ENCODE measurements at regions not wholly inside any gene's neighbourhood (a gene's known extent, or its start where the extent isn't known, plus 50 kb on each side); places are given as distances from the start of the nearest gene placed in this dataset.
A peak's percentile ranks its signal among the peaks of the same experiment; 100 is the strongest.

- peak in 3 of 8 experiments; percentile 15 to 36 (median 23) for ATAC-seq (replicated peaks in 6 of 8)
- Histone ChIP-seq H3K4me3 (no peak overlapping the region), H3K27ac (no peak overlapping the region), H3K4me1 (replicated peaks in 1 of 2) (peaks cover under 1 to 3% of the 10 kb centered on the region in 2 donors)
- in situ Hi-C loops (cut with MboI; ENCODE audit: low pct_unique_long_range_greater_than_20kb in 2 of 9, low sequenced_read_pairs in 9 of 9, unreplicated experiment in 9 of 9) = loop anchor here in 3 of 9 experiments (25.0 kb wide), 3 partner anchors 243 to 493 kb away; no protein-coding TSS in a partner anchor
- WGBS, 10 experiments = 0 to 87% (median 70%) methylated on average over 1 to 2 of the region's 2 CpGs; no CpG with 5 or more reads in 2 of the 10 experiments
Measured at GRCh38 chr4:151605215-151605614, 155.6 kb downstream of the GATB start.

- no peak overlapping the region for H3K4me3 ChIP-seq
- WGBS, 10 experiments = 0 to 100% (median 73%) methylated on average over 1 to 5 of the region's 5 CpGs
- in situ Hi-C loops (cut with MboI; ENCODE audit: low pct_unique_long_range_greater_than_20kb in 2 of 9, low sequenced_read_pairs in 9 of 9, unreplicated experiment in 9 of 9) = loop anchor here in 3 of 9 experiments (25.0 kb wide), 3 partner anchors 244 to 494 kb away; no protein-coding TSS in a partner anchor
- no peak overlapping the region for H3K27ac ChIP-seq
- ATAC-seq (replicated peaks in 6 of 8) = no peak
- no peaks in the 10 kb centered on the region for H3K4me1 ChIP-seq (replicated peaks in 1 of 2)
Measured at GRCh38 chr4:151606061-151606460, 154.7 kb downstream of the GATB start.

GRCh38 chr4:151610229-151610628 is 150.6 kb downstream of the GATB start:
- ATAC-seq (replicated peaks in 6 of 8) = no peak
- no peak overlapping the region for H3K4me3 ChIP-seq
- H3K4me1 ChIP-seq (replicated peaks in 1 of 2) = peaks cover 3 to 4% of the 10 kb centered on the region in 2 donors
- no peak overlapping the region for H3K27ac ChIP-seq
- in situ Hi-C loops (cut with MboI; ENCODE audit: low pct_unique_long_range_greater_than_20kb in 2 of 9, low sequenced_read_pairs in 9 of 9, unreplicated experiment in 9 of 9) = loop anchor here in 3 of 9 experiments (25.0 kb wide), 3 partner anchors 248 to 498 kb away; no protein-coding TSS in a partner anchor

- no peak overlapping the region for H3K4me3 ChIP-seq
- ATAC-seq (replicated peaks in 6 of 8) = no peak
- in situ Hi-C loops (cut with MboI; ENCODE audit: low pct_unique_long_range_greater_than_20kb in 2 of 9, low sequenced_read_pairs in 9 of 9, unreplicated experiment in 9 of 9) = loop anchor here in 3 of 9 experiments (25.0 kb wide), 3 partner anchors 250 to 500 kb away; no protein-coding TSS in a partner anchor
- no peak overlapping the region for H3K27ac ChIP-seq
- peaks cover 3 to 4% of the 10 kb centered on the region in 2 donors for H3K4me1 ChIP-seq (replicated peaks in 1 of 2)
Measured at GRCh38 chr4:151611960-151612359, 148.8 kb downstream of the GATB start.

GRCh38 chr4:151613290-151613689 is 147.5 kb downstream of the GATB start:
- Histone ChIP-seq H3K4me3 (no peak overlapping the region), H3K4me1 (replicated peaks in 1 of 2) (peaks cover 3 to 4% of the 10 kb centered on the region in 2 donors), H3K27ac (no peak overlapping the region)
- 66 to 100% (median 89%) methylated on average over 1 to 3 of the region's 3 CpGs; no CpG with 5 or more reads in 4 of the 10 experiments for WGBS, 10 experiments
- no peak for ATAC-seq (replicated peaks in 6 of 8)
- in situ Hi-C loops (cut with MboI; ENCODE audit: low pct_unique_long_range_greater_than_20kb in 2 of 9, low sequenced_read_pairs in 9 of 9, unreplicated experiment in 9 of 9) = loop anchor here in 3 of 9 experiments (25.0 kb wide), 3 partner anchors 251 to 501 kb away; no protein-coding TSS in a partner anchor

GRCh38 chr4:151614561-151614960 is 146.2 kb downstream of the GATB start:
- no peak overlapping the region for H3K27ac ChIP-seq
- peaks cover 3 to 4% of the 10 kb centered on the region in 2 donors for H3K4me1 ChIP-seq (replicated peaks in 1 of 2)
- WGBS, 10 experiments = 85 to 100% (median 100%) methylated on average over 1 to 2 of the region's 2 CpGs; no CpG with 5 or more reads in 4 of the 10 experiments
- in situ Hi-C loops (cut with MboI; ENCODE audit: low pct_unique_long_range_greater_than_20kb in 2 of 9, low sequenced_read_pairs in 9 of 9, unreplicated experiment in 9 of 9) = loop anchor here in 3 of 9 experiments (25.0 kb wide), 3 partner anchors 252 to 502 kb away; no protein-coding TSS in a partner anchor
- H3K4me3 ChIP-seq = no peak overlapping the region
- peak in 1 of 8 experiments; percentile 46 for ATAC-seq (replicated peaks in 6 of 8)

GRCh38 chr4:151618858-151619257 is 141.9 kb downstream of the GATB start:
- Histone ChIP-seq H3K4me1 (replicated peaks in 1 of 2) (peaks cover 7 to 16% of the 10 kb centered on the region in 2 donors), H3K27ac (no peak overlapping the region), H3K4me3 (no peak overlapping the region)
- ATAC-seq (replicated peaks in 6 of 8) = no peak
- in situ Hi-C loops (cut with MboI; ENCODE audit: low pct_unique_long_range_greater_than_20kb in 2 of 9, low sequenced_read_pairs in 9 of 9, unreplicated experiment in 9 of 9) = loop anchor here in 3 of 9 experiments (25.0 kb wide), 3 partner anchors 257 to 507 kb away; no protein-coding TSS in a partner anchor
- WGBS, 10 experiments = 54 to 100% (median 85%) methylated on average over 1 to 2 of the region's 2 CpGs; no CpG with 5 or more reads in 2 of the 10 experiments

GRCh38 chr4:151620066-151620465 is 140.7 kb downstream of the GATB start:
- in situ Hi-C loops (cut with MboI; ENCODE audit: low pct_unique_long_range_greater_than_20kb in 2 of 9, low sequenced_read_pairs in 9 of 9, unreplicated experiment in 9 of 9) = loop anchor here in 3 of 9 experiments (25.0 kb wide), 3 partner anchors 258 to 508 kb away; no protein-coding TSS in a partner anchor
- ATAC-seq (replicated peaks in 6 of 8) = no peak
- H3K4me1 ChIP-seq (replicated peaks in 1 of 2) = peaks cover 6 to 23% of the 10 kb centered on the region in 2 donors
- H3K27ac ChIP-seq = no peak overlapping the region
- no peak overlapping the region for H3K4me3 ChIP-seq
